ENCODE measurements at regions not wholly inside any gene's neighbourhood (a gene's known extent, or its start where the extent isn't known, plus 50 kb on each side); places are given as distances from the start of the nearest gene placed in this dataset.

- TF ChIP-seq POLR2AphosphoS5 (IDR thresholded peaks at IDR 0.05) (peak; percentile 42), POLR2A (IDR thresholded peaks at IDR 0.05) (no peak)
- TF ChIP-seq, protein P1, sequence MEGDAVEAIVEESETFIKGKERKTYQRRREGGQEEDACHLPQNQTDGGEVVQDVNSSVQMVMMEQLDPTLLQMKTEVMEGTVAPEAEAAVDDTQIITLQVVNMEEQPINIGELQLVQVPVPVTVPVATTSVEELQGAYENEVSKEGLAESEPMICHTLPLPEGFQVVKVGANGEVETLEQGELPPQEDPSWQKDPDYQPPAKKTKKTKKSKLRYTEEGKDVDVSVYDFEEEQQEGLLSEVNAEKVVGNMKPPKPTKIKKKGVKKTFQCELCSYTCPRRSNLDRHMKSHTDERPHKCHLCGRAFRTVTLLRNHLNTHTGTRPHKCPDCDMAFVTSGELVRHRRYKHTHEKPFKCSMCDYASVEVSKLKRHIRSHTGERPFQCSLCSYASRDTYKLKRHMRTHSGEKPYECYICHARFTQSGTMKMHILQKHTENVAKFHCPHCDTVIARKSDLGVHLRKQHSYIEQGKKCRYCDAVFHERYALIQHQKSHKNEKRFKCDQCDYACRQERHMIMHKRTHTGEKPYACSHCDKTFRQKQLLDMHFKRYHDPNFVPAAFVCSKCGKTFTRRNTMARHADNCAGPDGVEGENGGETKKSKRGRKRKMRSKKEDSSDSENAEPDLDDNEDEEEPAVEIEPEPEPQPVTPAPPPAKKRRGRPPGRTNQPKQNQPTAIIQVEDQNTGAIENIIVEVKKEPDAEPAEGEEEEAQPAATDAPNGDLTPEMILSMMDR (IDR thresholded peaks at IDR 0.05), result no peak
Measured at GRCh38 chr11:26901162-26901561, 92.8 kb upstream of the FIBIN start.

Measured in prostate gland (tissue), 2 donors.